Nucleus accumbens (tissue), 56 donors: ENCODE measurements at regions not wholly inside any gene's neighbourhood (a gene's known extent, or its start where the extent isn't known, plus 50 kb on each side); places are given as distances from the start of the nearest gene placed in this dataset.

Source experiments
- DNase-seq, 56 donors: peaks; one replicate each; lab custom pipeline; 2025; lab: John Stamatoyannopoulos, UW

- DNase-seq = no peak
Observed at GRCh38 chr2:226154610-226155009, 645.0 kb downstream of the IRS1 start.

GRCh38 chr2:226153553-226153952, 646.1 kb downstream of the IRS1 start:
- no peak for DNase-seq

GRCh38 chr2:226151157-226151556, 648.5 kb downstream of the IRS1 start:
- no peak for DNase-seq

GRCh38 chr2:226143091-226143490, 656.5 kb downstream of the IRS1 start:
- no peak for DNase-seq

- no peak for DNase-seq
Observed at GRCh38 chr2:226142463-226142862, 657.2 kb downstream of the IRS1 start.

- DNase-seq = no peak
Observed at GRCh38 chr2:226140594-226140993, 659.0 kb downstream of the IRS1 start.

GRCh38 chr2:226139759-226140158, 659.9 kb downstream of the IRS1 start:
- DNase-seq = no peak

GRCh38 chr2:226137201-226137811, 662.3 kb downstream of the IRS1 start:
- no peak for DNase-seq

- no peak for DNase-seq
Observed at GRCh38 chr2:226136739-226137138, 662.9 kb downstream of the IRS1 start.

- DNase-seq = no peak
Observed at GRCh38 chr2:226135861-226136548, 663.6 kb downstream of the IRS1 start.

- no peak for DNase-seq
Observed at GRCh38 chr2:226132323-226133215, 667.1 kb downstream of the IRS1 start.

GRCh38 chr2:226131299-226131784, 668.3 kb downstream of the IRS1 start:
- DNase-seq = no peak

GRCh38 chr2:226130192-226130591, 669.4 kb downstream of the IRS1 start:
- no peak for DNase-seq

GRCh38 chr2:226127682-226128081, 671.9 kb downstream of the IRS1 start:
- no peak for DNase-seq

GRCh38 chr2:226126104-226126503, 673.5 kb downstream of the IRS1 start:
- no peak for DNase-seq

- DNase-seq = no peak
Observed at GRCh38 chr2:226125176-226125883, 674.3 kb downstream of the IRS1 start.

- no peak for DNase-seq
Observed at GRCh38 chr2:226124548-226125011, 675.0 kb downstream of the IRS1 start.

- DNase-seq = no peak
Observed at GRCh38 chr2:226123300-226123699, 676.3 kb downstream of the IRS1 start.

GRCh38 chr2:226122041-226122440, 677.6 kb downstream of the IRS1 start:
- no peak for DNase-seq

- DNase-seq = no peak
Observed at GRCh38 chr2:226121046-226121738, 678.4 kb downstream of the IRS1 start.
